IgD-negative memory B cell (primary cell): ENCODE measurements at regions not wholly inside any gene's neighbourhood (a gene's known extent, or its start where the extent isn't known, plus 50 kb on each side); places are given as distances from the start of the nearest gene placed in this dataset.
A peak's percentile ranks its signal among the peaks of the same experiment; 100 is the strongest.

Source experiments
- H3K27ac Mint-ChIP-seq, 3 donors: one replicate each; pipeline ENCODE4 v1.8.0; 2020 to 2022; ENCODE audit warnings: mild to moderate bottlenecking in 3 of 3, mixed read lengths in 3 of 3, moderate library complexity in 1 of 3
- H3K27me3 Mint-ChIP-seq: one replicate; pipeline ENCODE4 v1.8.0; 2021; ENCODE audit warnings: mixed read lengths
- H3K36me3 Mint-ChIP-seq: one replicate; pipeline ENCODE4 v1.8.0; 2020; ENCODE audit warnings: mild to moderate bottlenecking, mixed read lengths
- H3K4me1 Mint-ChIP-seq, 3 donors: one replicate each; pipeline ENCODE4 v1.8.0; 2020 to 2022; ENCODE audit warnings: mixed read lengths in 3 of 3, mild to moderate bottlenecking in 1 of 3
- H3K4me3 Mint-ChIP-seq, 4 donors: one replicate each; pipeline ENCODE4 v1.8.0; 2020 to 2022; ENCODE audit warnings: mild to moderate bottlenecking in 4 of 4, mixed read lengths in 4 of 4, moderate library complexity in 3 of 4
- H3K9me3 Mint-ChIP-seq, 3 donors: one replicate each; pipeline ENCODE4 v1.8.0; 2020 to 2021; ENCODE audit warnings: mixed read lengths in 3 of 3, mild to moderate bottlenecking in 1 of 3

- H3K27ac Mint-ChIP-seq = no peak overlapping the region
- peaks cover 0 to 7% (median 1%) of the 10 kb centered on the region in 3 donors for H3K4me1 Mint-ChIP-seq
- H3K9me3 Mint-ChIP-seq = peaks cover 0 to 2% (median 0%) of the 10 kb centered on the region in 3 donors
- no peaks in the 10 kb centered on the region for H3K27me3 Mint-ChIP-seq
- no peak overlapping the region for H3K4me3 Mint-ChIP-seq
- H3K36me3 Mint-ChIP-seq = no peaks in the 10 kb centered on the region
These were observed 156.6 kb upstream of the TAB2 start for GRCh38 chr6:149160943-149161342.

- peaks cover 0 to 2% (median 0%) of the 10 kb centered on the region in 3 donors for H3K9me3 Mint-ChIP-seq
- peaks cover 0 to 7% (median under 1%) of the 10 kb centered on the region in 3 donors for H3K4me1 Mint-ChIP-seq
- H3K36me3 Mint-ChIP-seq = no peaks in the 10 kb centered on the region
- H3K4me3 Mint-ChIP-seq = no peak overlapping the region
- no peak overlapping the region for H3K27ac Mint-ChIP-seq
- H3K27me3 Mint-ChIP-seq = no peaks in the 10 kb centered on the region
These were observed 154.6 kb upstream of the TAB2 start for GRCh38 chr6:149162924-149163323.

GRCh38 chr6:149164199-149164750, 153.2 kb upstream of the TAB2 start:
- Mint-ChIP-seq H3K36me3 (no peaks in the 10 kb centered on the region), H3K27me3 (peaks cover 5% of the 10 kb centered on the region), H3K4me3 (no peak overlapping the region), H3K4me1 (peaks cover 4 to 8% (median 6%) of the 10 kb centered on the region in 3 donors), H3K27ac (no peak overlapping the region), H3K9me3 (peaks cover 0 to 4% (median 2%) of the 10 kb centered on the region in 3 donors)

- Mint-ChIP-seq H3K4me3 (no peak overlapping the region), H3K27me3 (peaks cover 7% of the 10 kb centered on the region), H3K36me3 (no peaks in the 10 kb centered on the region), H3K4me1 (peaks cover 4 to 8% (median 8%) of the 10 kb centered on the region in 3 donors), H3K27ac (no peak overlapping the region), H3K9me3 (peaks cover 0 to 4% (median 2%) of the 10 kb centered on the region in 3 donors)
These were observed 151.2 kb upstream of the TAB2 start for GRCh38 chr6:149166336-149166735.

GRCh38 chr6:149166747-149167146, 150.8 kb upstream of the TAB2 start:
- H3K4me1 Mint-ChIP-seq = peaks cover 4 to 8% (median 8%) of the 10 kb centered on the region in 3 donors
- H3K27ac Mint-ChIP-seq = no peak overlapping the region
- H3K9me3 Mint-ChIP-seq = peaks cover 0 to 4% (median 0%) of the 10 kb centered on the region in 3 donors
- peaks cover 7% of the 10 kb centered on the region for H3K27me3 Mint-ChIP-seq
- no peaks in the 10 kb centered on the region for H3K36me3 Mint-ChIP-seq
- H3K4me3 Mint-ChIP-seq = no peak overlapping the region

- Mint-ChIP-seq H3K9me3 (peaks cover 0 to 4% (median 0%) of the 10 kb centered on the region in 3 donors), H3K27ac (no peak overlapping the region), H3K27me3 (peaks cover 7% of the 10 kb centered on the region), H3K4me3 (peak overlapping the region in 1 of 4 donors; percentile 79), H3K4me1 (peaks cover 4 to 8% (median 8%) of the 10 kb centered on the region in 3 donors), H3K36me3 (no peaks in the 10 kb centered on the region)
These were observed 148.5 kb upstream of the TAB2 start for GRCh38 chr6:149168968-149169367.

GRCh38 chr6:149169761-149170511, 147.6 kb upstream of the TAB2 start:
- no peaks in the 10 kb centered on the region for H3K36me3 Mint-ChIP-seq
- peaks cover 7% of the 10 kb centered on the region for H3K27me3 Mint-ChIP-seq
- peaks cover 0 to 4% (median 0%) of the 10 kb centered on the region in 3 donors for H3K9me3 Mint-ChIP-seq
- no peak overlapping the region for H3K27ac Mint-ChIP-seq
- no peak overlapping the region for H3K4me3 Mint-ChIP-seq
- H3K4me1 Mint-ChIP-seq = peaks cover 4 to 8% (median 8%) of the 10 kb centered on the region in 3 donors

- no peak overlapping the region for H3K27ac Mint-ChIP-seq
- no peak overlapping the region for H3K4me3 Mint-ChIP-seq
- H3K36me3 Mint-ChIP-seq = no peaks in the 10 kb centered on the region
- H3K9me3 Mint-ChIP-seq = peaks cover 0 to 4% (median 0%) of the 10 kb centered on the region in 3 donors
- peaks cover 7% of the 10 kb centered on the region for H3K27me3 Mint-ChIP-seq
- peaks cover 4 to 8% (median 8%) of the 10 kb centered on the region in 3 donors for H3K4me1 Mint-ChIP-seq
These were observed 146.7 kb upstream of the TAB2 start for GRCh38 chr6:149170564-149171452.

GRCh38 chr6:149173222-149173621, 144.3 kb upstream of the TAB2 start:
- no peak overlapping the region for H3K4me3 Mint-ChIP-seq
- peaks cover 7% of the 10 kb centered on the region for H3K27me3 Mint-ChIP-seq
- H3K27ac Mint-ChIP-seq = no peak overlapping the region
- peaks cover 4 to 8% (median 8%) of the 10 kb centered on the region in 3 donors for H3K4me1 Mint-ChIP-seq
- no peaks in the 10 kb centered on the region for H3K36me3 Mint-ChIP-seq
- peaks cover 0 to 4% (median 2%) of the 10 kb centered on the region in 3 donors for H3K9me3 Mint-ChIP-seq

GRCh38 chr6:149174962-149175361, 142.6 kb upstream of the TAB2 start:
- H3K4me1 Mint-ChIP-seq = peaks cover 0 to 1% (median 0%) of the 10 kb centered on the region in 3 donors
- peaks cover 0 to 2% (median 0%) of the 10 kb centered on the region in 3 donors for H3K9me3 Mint-ChIP-seq
- H3K4me3 Mint-ChIP-seq = no peak overlapping the region
- H3K27ac Mint-ChIP-seq = no peak overlapping the region
- H3K36me3 Mint-ChIP-seq = no peaks in the 10 kb centered on the region
- H3K27me3 Mint-ChIP-seq = no peaks in the 10 kb centered on the region

GRCh38 chr6:149176971-149177667, 140.4 kb upstream of the TAB2 start:
- no peak overlapping the region for H3K4me3 Mint-ChIP-seq
- peaks cover 0 to 2% (median 0%) of the 10 kb centered on the region in 3 donors for H3K9me3 Mint-ChIP-seq
- H3K27me3 Mint-ChIP-seq = no peaks in the 10 kb centered on the region
- no peak overlapping the region for H3K27ac Mint-ChIP-seq
- no peaks in the 10 kb centered on the region for H3K36me3 Mint-ChIP-seq
- H3K4me1 Mint-ChIP-seq = peaks cover 0 to 1% (median 0%) of the 10 kb centered on the region in 3 donors

GRCh38 chr6:149179431-149179830, 138.1 kb upstream of the TAB2 start:
- no peaks in the 10 kb centered on the region for H3K27me3 Mint-ChIP-seq
- peaks cover 0 to 1% (median 0%) of the 10 kb centered on the region in 3 donors for H3K4me1 Mint-ChIP-seq
- no peaks in the 10 kb centered on the region for H3K36me3 Mint-ChIP-seq

GRCh38 chr6:149181304-149181703, 136.2 kb upstream of the TAB2 start:
- H3K4me1 Mint-ChIP-seq = peaks cover 0 to 1% (median 0%) of the 10 kb centered on the region in 3 donors
- peaks cover 2 to 6% (median 4%) of the 10 kb centered on the region in 3 donors for H3K9me3 Mint-ChIP-seq
- peaks cover 6% of the 10 kb centered on the region for H3K36me3 Mint-ChIP-seq
- no peak overlapping the region for H3K4me3 Mint-ChIP-seq
- H3K27ac Mint-ChIP-seq = no peak overlapping the region
- no peaks in the 10 kb centered on the region for H3K27me3 Mint-ChIP-seq

More at GRCh38 chr6:149179431-149179830, 138.1 kb upstream of the TAB2 start:
- H3K27ac Mint-ChIP-seq = no peak overlapping the region
- no peak overlapping the region for H3K4me3 Mint-ChIP-seq
- H3K9me3 Mint-ChIP-seq = peaks cover 2% of the 10 kb centered on the region in 3 donors

GRCh38 chr6:149182262-149182661, 135.2 kb upstream of the TAB2 start:
- Mint-ChIP-seq H3K4me3 (no peak overlapping the region), H3K27ac (no peak overlapping the region), H3K4me1 (peaks cover 0 to 1% (median 0%) of the 10 kb centered on the region in 3 donors), H3K36me3 (peaks cover 6% of the 10 kb centered on the region), H3K9me3 (peaks cover 0 to 6% (median 4%) of the 10 kb centered on the region in 3 donors), H3K27me3 (no peaks in the 10 kb centered on the region)
